ENCODE measurements at regions not wholly inside any gene's neighbourhood (a gene's known extent, or its start where the extent isn't known, plus 50 kb on each side); places are given as distances from the start of the nearest gene placed in this dataset.

- Histone ChIP-seq H3K9me3 (no peaks in the 10 kb centered on the region), H3K36me3 (no peaks in the 10 kb centered on the region), H3K27me3 (no peaks in the 10 kb centered on the region), H3K4me3 (no peak overlapping the region), H3K27ac (no peak overlapping the region), H3K4me1 (peaks cover 0 to 7% of the 10 kb centered on the region in 2 donors)
- no peak for TF ChIP-seq CTCF (IDR thresholded peaks at IDR 0.05)
- DNase-seq (ENCODE audit: low spot score in 2 of 2): no peak
- intact Hi-C loops (cut with DNase I): no loop called here
Measured at GRCh38 chr18:1006304-1006703, 101.6 kb downstream of the ADCYAP1 start.

DNA sequence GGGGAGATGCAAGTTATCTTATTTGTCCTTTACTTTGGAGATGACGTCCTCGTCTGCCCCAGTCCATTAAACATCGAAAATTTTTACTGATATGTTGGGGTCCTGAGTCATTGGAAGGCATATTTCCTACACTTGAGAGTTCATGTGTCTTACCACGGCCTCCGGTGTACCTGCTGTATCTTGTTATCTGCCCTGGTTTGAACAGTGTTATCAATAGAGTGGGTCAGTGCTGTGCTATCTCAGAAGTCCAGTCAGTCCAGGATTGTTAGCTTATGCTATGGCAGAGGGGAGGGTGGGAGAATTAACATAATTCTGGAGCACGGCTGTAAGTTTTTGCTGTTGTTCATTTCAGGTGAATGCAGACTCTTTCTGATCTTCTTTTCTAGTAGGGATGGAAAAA is 102.3 kb downstream of the ADCYAP1 start:
- no peak for TF ChIP-seq CTCF (IDR thresholded peaks at IDR 0.05)
- Histone ChIP-seq H3K36me3 (no peaks in the 10 kb centered on the region), H3K4me3 (no peak overlapping the region), H3K9me3 (no peaks in the 10 kb centered on the region), H3K4me1 (peaks cover 0 to 7% of the 10 kb centered on the region in 2 donors), H3K27me3 (no peaks in the 10 kb centered on the region), H3K27ac (no peak overlapping the region)
- DNase-seq (ENCODE audit: low spot score in 2 of 2): no peak
- intact Hi-C loops (cut with DNase I): no loop called here

- intact Hi-C loops (cut with DNase I): no loop called here
- Histone ChIP-seq H3K27ac (no peak overlapping the region), H3K4me3 (no peak overlapping the region), H3K27me3 (no peaks in the 10 kb centered on the region), H3K9me3 (no peaks in the 10 kb centered on the region), H3K4me1 (peaks cover 5 to 23% of the 10 kb centered on the region in 2 donors), H3K36me3 (no peaks in the 10 kb centered on the region)
- TF ChIP-seq CTCF (IDR thresholded peaks at IDR 0.05): no peak
- DNase-seq (ENCODE audit: low spot score in 2 of 2): no peak
Measured at GRCh38 chr18:1011349-1011748, 106.7 kb downstream of the ADCYAP1 start.

- H3K27ac ChIP-seq: no peak overlapping the region
- no peak for DNase-seq (ENCODE audit: low spot score in 2 of 2)
- H3K9me3 ChIP-seq: no peaks in the 10 kb centered on the region
- intact Hi-C loops (cut with DNase I): no loop called here
- no peak overlapping the region for H3K4me3 ChIP-seq
- no peaks in the 10 kb centered on the region for H3K36me3 ChIP-seq
- TF ChIP-seq CTCF (IDR thresholded peaks at IDR 0.05): no peak
- no peaks in the 10 kb centered on the region for H3K27me3 ChIP-seq
- peaks cover 5 to 31% of the 10 kb centered on the region in 2 donors for H3K4me1 ChIP-seq
Measured at GRCh38 chr18:1012775-1013174, 108.1 kb downstream of the ADCYAP1 start.

DNA sequence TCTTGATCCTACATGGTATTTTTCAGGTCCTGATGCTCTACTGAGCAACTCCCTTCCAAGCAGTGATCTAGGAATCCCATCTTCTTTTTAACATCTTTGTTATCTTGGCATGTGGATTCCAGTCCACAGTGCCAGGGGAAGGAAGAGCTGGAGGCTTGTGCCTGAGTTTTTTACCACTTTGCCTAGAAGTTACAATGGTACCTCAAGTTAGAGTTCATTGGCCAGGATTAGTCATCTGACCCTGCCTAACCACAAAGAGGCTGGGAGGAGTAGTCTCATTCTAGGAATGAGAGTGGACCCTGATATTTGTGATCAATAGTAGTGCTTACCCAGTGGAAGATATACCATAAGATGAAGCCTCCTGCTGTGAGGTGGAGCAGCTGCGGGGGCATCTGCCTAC is 109.3 kb downstream of the ADCYAP1 start:
- DNase-seq (ENCODE audit: low spot score in 2 of 2): no peak
- Histone ChIP-seq H3K9me3 (no peaks in the 10 kb centered on the region), H3K4me3 (no peak overlapping the region), H3K27ac (peak overlapping the region; percentile 56 to 64), H3K4me1 (peaks cover 5 to 40% of the 10 kb centered on the region in 2 donors), H3K27me3 (no peaks in the 10 kb centered on the region), H3K36me3 (no peaks in the 10 kb centered on the region)
- TF ChIP-seq CTCF (IDR thresholded peaks at IDR 0.05): no peak
- intact Hi-C loops (cut with DNase I): no loop called here

- no peak for TF ChIP-seq CTCF (IDR thresholded peaks at IDR 0.05)
- no peaks in the 10 kb centered on the region for H3K9me3 ChIP-seq
- peak overlapping the region; percentile 56 to 64 for H3K27ac ChIP-seq
- H3K4me1 ChIP-seq: peaks cover 5 to 43% of the 10 kb centered on the region in 2 donors
- H3K4me3 ChIP-seq: no peak overlapping the region
- H3K36me3 ChIP-seq: no peaks in the 10 kb centered on the region
- intact Hi-C loops (cut with DNase I): no loop called here
- no peak for DNase-seq (ENCODE audit: low spot score in 2 of 2)
- no peaks in the 10 kb centered on the region for H3K27me3 ChIP-seq
Measured at GRCh38 chr18:1014509-1014908, 109.8 kb downstream of the ADCYAP1 start.

Data from ascending aorta (tissue), 2 donors.